ENCODE measurements at regions not wholly inside any gene's neighbourhood (a gene's known extent, or its start where the extent isn't known, plus 50 kb on each side); places are given as distances from the start of the nearest gene placed in this dataset.

DNA sequence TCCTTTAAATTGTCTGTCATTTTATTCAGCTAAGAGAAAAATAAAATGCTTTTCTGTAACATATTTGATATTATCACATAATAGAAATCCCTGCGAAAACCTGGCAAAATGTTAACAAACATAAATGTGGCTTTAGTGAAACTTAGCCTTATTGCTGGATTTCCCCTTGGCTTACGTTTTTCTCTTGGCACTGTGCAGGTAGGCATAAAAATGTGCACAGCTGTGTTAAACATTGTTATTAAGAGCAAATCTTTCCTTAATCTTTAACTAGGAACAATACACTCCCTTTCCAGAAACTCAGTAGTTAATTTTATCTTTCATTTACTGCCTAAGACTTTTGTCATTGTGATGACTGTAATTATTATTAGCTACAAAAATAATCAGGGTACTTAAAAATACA lies 202.4 kb upstream of the GNPDA2 start:
- TF ChIP-seq, protein P1, sequence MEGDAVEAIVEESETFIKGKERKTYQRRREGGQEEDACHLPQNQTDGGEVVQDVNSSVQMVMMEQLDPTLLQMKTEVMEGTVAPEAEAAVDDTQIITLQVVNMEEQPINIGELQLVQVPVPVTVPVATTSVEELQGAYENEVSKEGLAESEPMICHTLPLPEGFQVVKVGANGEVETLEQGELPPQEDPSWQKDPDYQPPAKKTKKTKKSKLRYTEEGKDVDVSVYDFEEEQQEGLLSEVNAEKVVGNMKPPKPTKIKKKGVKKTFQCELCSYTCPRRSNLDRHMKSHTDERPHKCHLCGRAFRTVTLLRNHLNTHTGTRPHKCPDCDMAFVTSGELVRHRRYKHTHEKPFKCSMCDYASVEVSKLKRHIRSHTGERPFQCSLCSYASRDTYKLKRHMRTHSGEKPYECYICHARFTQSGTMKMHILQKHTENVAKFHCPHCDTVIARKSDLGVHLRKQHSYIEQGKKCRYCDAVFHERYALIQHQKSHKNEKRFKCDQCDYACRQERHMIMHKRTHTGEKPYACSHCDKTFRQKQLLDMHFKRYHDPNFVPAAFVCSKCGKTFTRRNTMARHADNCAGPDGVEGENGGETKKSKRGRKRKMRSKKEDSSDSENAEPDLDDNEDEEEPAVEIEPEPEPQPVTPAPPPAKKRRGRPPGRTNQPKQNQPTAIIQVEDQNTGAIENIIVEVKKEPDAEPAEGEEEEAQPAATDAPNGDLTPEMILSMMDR (CRISPR knock-in tag; IDR thresholded peaks at IDR 0.05) = no peak
- TF ChIP-seq, protein P2, sequence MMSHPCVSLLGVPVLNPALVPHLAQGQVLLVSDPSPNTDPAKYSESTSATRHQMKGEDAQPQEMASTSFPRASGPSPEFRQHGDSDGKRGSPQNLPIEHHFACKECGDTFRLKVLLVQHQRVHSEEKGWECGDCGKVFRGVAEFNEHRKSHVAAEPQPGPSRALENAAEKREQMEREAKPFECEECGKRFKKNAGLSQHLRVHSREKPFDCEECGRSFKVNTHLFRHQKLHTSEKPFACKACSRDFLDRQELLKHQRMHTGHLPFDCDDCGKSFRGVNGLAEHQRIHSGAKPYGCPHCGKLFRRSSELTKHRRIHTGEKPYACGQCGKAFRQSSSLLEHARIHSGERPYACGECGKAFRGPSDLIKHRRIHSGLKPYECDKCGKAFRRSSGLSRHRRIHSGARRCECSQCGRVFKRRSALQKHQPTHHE (CRISPR knock-in tag; IDR thresholded peaks at IDR 0.05; ENCODE audit: borderline replicate concordance) = no peak

Data from HepG2 (cell line).